Liver (tissue), 8 donors: ENCODE measurements at regions not wholly inside any gene's neighbourhood (a gene's known extent, or its start where the extent isn't known, plus 50 kb on each side); places are given as distances from the start of the nearest gene placed in this dataset.

Experiments used
- DNase-seq: peaks from one replicate; pipeline ENCODE4 v3.0.0-alpha.2; 2017; ENCODE audit warnings: low spot score
- H3K27ac ChIP-seq, 2 donors: one replicate each; pipeline ENCODE4 v1.7.0; 2013; ENCODE audit warnings: inconsistent platforms in 2 of 2, low read length in 2 of 2, control low read depth in 1 of 2, low read depth in 1 of 2, mild to moderate bottlenecking in 1 of 2
- H3K27me3 ChIP-seq, 4 donors: one replicate each; pipeline versions ENCODE4 v1.6.1 to v1.7.0; 2013; ENCODE audit warnings: low read length in 3 of 4, inconsistent platforms in 1 of 4, mild to moderate bottlenecking in 1 of 4, moderate library complexity in 1 of 4; ENCODE audit not compliant: control insufficient read depth in 4 of 4, insufficient read depth in 4 of 4
- H3K36me3 ChIP-seq, 4 donors: one replicate each; pipeline versions ENCODE4 v1.6.1 to v1.7.0; 2013; ENCODE audit warnings: low read length in 3 of 4, mild to moderate bottlenecking in 3 of 4, low read depth in 1 of 4, moderate library complexity in 1 of 4; ENCODE audit not compliant: control insufficient read depth in 4 of 4, insufficient read depth in 3 of 4
- H3K4me1 ChIP-seq, 4 donors: one replicate each; pipeline versions ENCODE4 v1.6.1 to v1.7.0; 2013; ENCODE audit warnings: low read length in 3 of 4, mild to moderate bottlenecking in 3 of 4, moderate library complexity in 1 of 4; ENCODE audit not compliant: control insufficient read depth in 4 of 4, insufficient read depth in 4 of 4
- H3K4me3 ChIP-seq, 3 donors: one replicate each; pipeline versions ENCODE4 v1.6.1 to v1.7.0; 2013; ENCODE audit warnings: low read length in 3 of 3, control low read depth in 1 of 3, low read depth in 1 of 3, mild to moderate bottlenecking in 1 of 3
- H3K9ac ChIP-seq, 2 donors: one replicate each; pipeline ENCODE4 v1.7.0; 2013; ENCODE audit warnings: low read length in 2 of 2, mild to moderate bottlenecking in 2 of 2, moderate library complexity in 2 of 2, control low read depth in 1 of 2, low read depth in 1 of 2
- H3K9me3 ChIP-seq, 4 donors: one replicate each; pipeline versions ENCODE4 v1.6.1 to v1.7.0; 2013; ENCODE audit warnings: low read length in 3 of 4; ENCODE audit not compliant: control insufficient read depth in 4 of 4
- EGR1 ChIP-seq, 2 donors: IDR thresholded peaks; 2 replicates each; pipeline ENCODE4 v1.6.1; 2016 to 2018; ENCODE audit warnings: antibody characterized with exemption in 2 of 2, low read depth in 2 of 2
- FOXA1 ChIP-seq: IDR thresholded peaks from 2 replicates; pipeline ENCODE4 v1.6.1; 2016; ENCODE audit warnings: antibody characterized with exemption
- FOXA2 ChIP-seq: IDR thresholded peaks from 2 replicates; pipeline ENCODE4 v1.6.1; 2016; ENCODE audit warnings: antibody characterized with exemption
- GABPA ChIP-seq, 2 donors: IDR thresholded peaks in 1 of 2; conservative IDR thresholded peaks in 1 of 2; 2 replicates each; pipeline ENCODE4 v1.6.1; 2016; ENCODE audit warnings: antibody characterized with exemption in 2 of 2, mild to moderate bottlenecking in 1 of 2, moderate library complexity in 1 of 2
- HNF4A ChIP-seq, 2 donors: conservative IDR thresholded peaks; 2 replicates each; pipeline ENCODE4 v1.6.1; 2016; ENCODE audit warnings: antibody characterized with exemption in 2 of 2, mild to moderate bottlenecking in 2 of 2
- HNF4G ChIP-seq: IDR thresholded peaks from 2 replicates; pipeline ENCODE4 v1.6.1; 2016; ENCODE audit warnings: antibody characterized with exemption
- JUND ChIP-seq, 2 donors: IDR thresholded peaks; 2 replicates each; pipeline ENCODE4 v1.6.1; 2016; ENCODE audit warnings: antibody characterized with exemption in 2 of 2
- NR2F2 ChIP-seq: IDR thresholded peaks from 2 replicates; pipeline ENCODE4 v1.6.1; 2016; ENCODE audit warnings: antibody characterized with exemption
- RAD21 ChIP-seq, 2 donors: IDR thresholded peaks; 2 replicates each; pipeline ENCODE4 v1.6.1; 2016; ENCODE audit warnings: antibody characterized with exemption in 2 of 2, mild to moderate bottlenecking in 2 of 2
- RXRA ChIP-seq, 2 donors: IDR thresholded peaks; 2 replicates each; pipeline ENCODE4 v1.6.1; 2017 to 2018; ENCODE audit warnings: antibody characterized with exemption in 2 of 2, mild to moderate bottlenecking in 1 of 2
- SP1 ChIP-seq: IDR thresholded peaks from 2 replicates; pipeline ENCODE4 v1.6.1; 2018; ENCODE audit warnings: antibody characterized with exemption, mild to moderate bottlenecking
- TAF1 ChIP-seq: conservative IDR thresholded peaks from 2 replicates; pipeline ENCODE4 v1.6.1; 2016; ENCODE audit warnings: antibody characterized with exemption, mild to moderate bottlenecking
- YY1 ChIP-seq: IDR thresholded peaks from 2 replicates; pipeline ENCODE4 v1.6.1; 2016; ENCODE audit warnings: antibody characterized with exemption, mild to moderate bottlenecking
- WGBS: extraction: QIAGEN DNeasy Blood & Tissue Kit; methylation state at CpG from one replicate; pipeline ENCODE4 v1.1.7; 2013; 5-methylcytosine and 5-hydroxymethylcytosine counted together
- TF ChIP-seq, protein P1 (sequence below): IDR thresholded peaks from 2 replicates; pipeline ENCODE4 v1.6.1; 2016; ENCODE audit warnings: antibody characterized with exemption, mild to moderate bottlenecking
- TF ChIP-seq, protein P2 (sequence below): fragments of 150-350 bp; IDR thresholded peaks from 2 replicates; pipeline ENCODE4 v1.5.1; 2017; ENCODE audit warnings: improper control_type of control experiment, low read depth, low read length; ENCODE audit not compliant: missing input control
- TF ChIP-seq, protein P3 (sequence below): IDR thresholded peaks from 2 replicates; pipeline ENCODE4 v1.6.1; 2016; ENCODE audit warnings: antibody characterized with exemption
- TF ChIP-seq, protein P4 (sequence below): IDR thresholded peaks from 2 replicates; pipeline ENCODE4 v1.6.1; 2016; ENCODE audit warnings: antibody characterized with exemption
- TF ChIP-seq, protein P5 (sequence below): IDR thresholded peaks from 2 replicates; pipeline ENCODE4 v1.6.1; 2016; ENCODE audit warnings: antibody characterized with exemption
- donor health status: healthy.
- donor health status: healthy.
- donor health status: healthy.
- donor health status: healthy.
- donor health status: healthy.

DNA sequence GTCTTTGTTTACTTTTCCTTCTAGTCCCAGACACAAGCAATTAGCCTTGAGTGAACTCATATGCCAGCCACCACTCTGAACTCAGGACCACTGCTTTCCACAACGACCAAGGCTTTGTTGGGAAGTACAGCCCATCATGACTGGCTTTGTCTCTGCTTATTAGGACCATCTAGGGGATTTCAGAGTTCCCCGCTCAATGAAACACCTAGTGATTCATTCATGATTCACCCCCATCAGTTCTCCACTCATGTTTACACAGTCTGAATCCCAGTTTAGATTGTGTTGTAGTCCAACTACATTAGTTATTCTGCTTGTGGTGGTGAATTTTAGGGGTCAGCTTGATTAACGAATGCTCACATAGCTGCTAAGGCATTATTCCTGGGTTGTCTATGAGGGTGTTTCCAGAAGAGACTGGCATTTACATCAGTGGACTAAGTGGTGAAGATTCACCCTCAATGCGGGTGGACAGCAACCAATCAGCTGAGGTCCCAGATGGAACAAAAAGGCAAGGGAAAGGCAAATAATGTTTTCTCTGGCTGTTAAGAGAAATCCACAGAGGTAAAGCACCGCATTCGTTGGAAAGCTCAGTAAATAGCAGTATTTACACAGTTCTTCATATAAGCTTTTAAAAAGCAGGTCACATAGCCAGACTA is 122.7 kb downstream of the RGS21 start (continued):
- TF ChIP-seq, protein P1, sequence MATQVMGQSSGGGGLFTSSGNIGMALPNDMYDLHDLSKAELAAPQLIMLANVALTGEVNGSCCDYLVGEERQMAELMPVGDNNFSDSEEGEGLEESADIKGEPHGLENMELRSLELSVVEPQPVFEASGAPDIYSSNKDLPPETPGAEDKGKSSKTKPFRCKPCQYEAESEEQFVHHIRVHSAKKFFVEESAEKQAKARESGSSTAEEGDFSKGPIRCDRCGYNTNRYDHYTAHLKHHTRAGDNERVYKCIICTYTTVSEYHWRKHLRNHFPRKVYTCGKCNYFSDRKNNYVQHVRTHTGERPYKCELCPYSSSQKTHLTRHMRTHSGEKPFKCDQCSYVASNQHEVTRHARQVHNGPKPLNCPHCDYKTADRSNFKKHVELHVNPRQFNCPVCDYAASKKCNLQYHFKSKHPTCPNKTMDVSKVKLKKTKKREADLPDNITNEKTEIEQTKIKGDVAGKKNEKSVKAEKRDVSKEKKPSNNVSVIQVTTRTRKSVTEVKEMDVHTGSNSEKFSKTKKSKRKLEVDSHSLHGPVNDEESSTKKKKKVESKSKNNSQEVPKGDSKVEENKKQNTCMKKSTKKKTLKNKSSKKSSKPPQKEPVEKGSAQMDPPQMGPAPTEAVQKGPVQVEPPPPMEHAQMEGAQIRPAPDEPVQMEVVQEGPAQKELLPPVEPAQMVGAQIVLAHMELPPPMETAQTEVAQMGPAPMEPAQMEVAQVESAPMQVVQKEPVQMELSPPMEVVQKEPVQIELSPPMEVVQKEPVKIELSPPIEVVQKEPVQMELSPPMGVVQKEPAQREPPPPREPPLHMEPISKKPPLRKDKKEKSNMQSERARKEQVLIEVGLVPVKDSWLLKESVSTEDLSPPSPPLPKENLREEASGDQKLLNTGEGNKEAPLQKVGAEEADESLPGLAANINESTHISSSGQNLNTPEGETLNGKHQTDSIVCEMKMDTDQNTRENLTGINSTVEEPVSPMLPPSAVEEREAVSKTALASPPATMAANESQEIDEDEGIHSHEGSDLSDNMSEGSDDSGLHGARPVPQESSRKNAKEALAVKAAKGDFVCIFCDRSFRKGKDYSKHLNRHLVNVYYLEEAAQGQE, result no peak
- TF ChIP-seq EGR1 (IDR thresholded peaks at IDR 0.05; ENCODE audit: low read depth in 2 of 2) (no peak), HNF4G (no peak), SP1 (no peak)
- TF ChIP-seq, protein P2, sequence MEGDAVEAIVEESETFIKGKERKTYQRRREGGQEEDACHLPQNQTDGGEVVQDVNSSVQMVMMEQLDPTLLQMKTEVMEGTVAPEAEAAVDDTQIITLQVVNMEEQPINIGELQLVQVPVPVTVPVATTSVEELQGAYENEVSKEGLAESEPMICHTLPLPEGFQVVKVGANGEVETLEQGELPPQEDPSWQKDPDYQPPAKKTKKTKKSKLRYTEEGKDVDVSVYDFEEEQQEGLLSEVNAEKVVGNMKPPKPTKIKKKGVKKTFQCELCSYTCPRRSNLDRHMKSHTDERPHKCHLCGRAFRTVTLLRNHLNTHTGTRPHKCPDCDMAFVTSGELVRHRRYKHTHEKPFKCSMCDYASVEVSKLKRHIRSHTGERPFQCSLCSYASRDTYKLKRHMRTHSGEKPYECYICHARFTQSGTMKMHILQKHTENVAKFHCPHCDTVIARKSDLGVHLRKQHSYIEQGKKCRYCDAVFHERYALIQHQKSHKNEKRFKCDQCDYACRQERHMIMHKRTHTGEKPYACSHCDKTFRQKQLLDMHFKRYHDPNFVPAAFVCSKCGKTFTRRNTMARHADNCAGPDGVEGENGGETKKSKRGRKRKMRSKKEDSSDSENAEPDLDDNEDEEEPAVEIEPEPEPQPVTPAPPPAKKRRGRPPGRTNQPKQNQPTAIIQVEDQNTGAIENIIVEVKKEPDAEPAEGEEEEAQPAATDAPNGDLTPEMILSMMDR, result no peak

DNA sequence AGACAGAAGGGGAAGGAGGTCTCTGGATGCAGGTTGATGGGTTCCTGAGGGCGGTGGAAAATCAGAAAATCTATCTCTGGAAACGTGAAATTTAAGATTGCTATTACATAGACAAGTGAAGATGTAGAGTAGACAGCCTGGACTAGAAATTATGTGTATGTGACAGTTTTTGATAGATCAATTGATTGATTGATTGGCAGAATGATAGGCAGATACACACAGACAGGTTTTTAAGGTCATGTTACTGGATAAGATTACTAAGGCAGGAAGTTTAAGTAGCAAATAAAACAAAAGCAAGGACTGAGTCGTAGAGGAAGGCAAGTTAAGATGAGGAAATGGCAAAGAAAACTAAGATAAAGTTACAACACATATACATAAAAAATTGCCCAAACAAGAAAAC is 124.7 kb downstream of the RGS21 start:
- Histone ChIP-seq H3K9ac (no peak overlapping the region), H3K27ac (no peak overlapping the region), H3K4me3 (no peak overlapping the region), H3K4me1 (no peaks in the 10 kb centered on the region), H3K27me3 (peaks cover 0 to 5% (median 1%) of the 10 kb centered on the region in 4 donors), H3K36me3 (no peaks in the 10 kb centered on the region), H3K9me3 (no peaks in the 10 kb centered on the region)
- no peak for DNase-seq
- 41% methylated on average over 3 of the region's 3 CpGs for WGBS
- TF ChIP-seq, protein P2, result no peak
- TF ChIP-seq FOXA2 (no peak), TAF1 (no peak), RAD21 (IDR thresholded peaks at IDR 0.05) (no peak), FOXA1 (no peak), RXRA (IDR thresholded peaks at IDR 0.05) (no peak), HNF4G (no peak), JUND (IDR thresholded peaks at IDR 0.05) (no peak), EGR1 (IDR thresholded peaks at IDR 0.05; ENCODE audit: low read depth in 2 of 2) (no peak), GABPA (IDR thresholded peaks at IDR 0.05 in 1 of 2, conservative IDR thresholded peaks at IDR 0.05 in 1 of 2) (no peak), NR2F2 (no peak), YY1 (no peak), SP1 (no peak), HNF4A (conservative IDR thresholded peaks at IDR 0.05) (no peak)
- TF ChIP-seq, protein P3, sequence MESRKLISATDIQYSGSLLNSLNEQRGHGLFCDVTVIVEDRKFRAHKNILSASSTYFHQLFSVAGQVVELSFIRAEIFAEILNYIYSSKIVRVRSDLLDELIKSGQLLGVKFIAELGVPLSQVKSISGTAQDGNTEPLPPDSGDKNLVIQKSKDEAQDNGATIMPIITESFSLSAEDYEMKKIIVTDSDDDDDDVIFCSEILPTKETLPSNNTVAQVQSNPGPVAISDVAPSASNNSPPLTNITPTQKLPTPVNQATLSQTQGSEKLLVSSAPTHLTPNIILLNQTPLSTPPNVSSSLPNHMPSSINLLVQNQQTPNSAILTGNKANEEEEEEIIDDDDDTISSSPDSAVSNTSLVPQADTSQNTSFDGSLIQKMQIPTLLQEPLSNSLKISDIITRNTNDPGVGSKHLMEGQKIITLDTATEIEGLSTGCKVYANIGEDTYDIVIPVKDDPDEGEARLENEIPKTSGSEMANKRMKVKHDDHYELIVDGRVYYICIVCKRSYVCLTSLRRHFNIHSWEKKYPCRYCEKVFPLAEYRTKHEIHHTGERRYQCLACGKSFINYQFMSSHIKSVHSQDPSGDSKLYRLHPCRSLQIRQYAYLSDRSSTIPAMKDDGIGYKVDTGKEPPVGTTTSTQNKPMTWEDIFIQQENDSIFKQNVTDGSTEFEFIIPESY, result no peak
- TF ChIP-seq, protein P1, result no peak
- TF ChIP-seq, protein P4, sequence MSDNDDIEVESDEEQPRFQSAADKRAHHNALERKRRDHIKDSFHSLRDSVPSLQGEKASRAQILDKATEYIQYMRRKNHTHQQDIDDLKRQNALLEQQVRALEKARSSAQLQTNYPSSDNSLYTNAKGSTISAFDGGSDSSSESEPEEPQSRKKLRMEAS, result no peak
- TF ChIP-seq, protein P5, sequence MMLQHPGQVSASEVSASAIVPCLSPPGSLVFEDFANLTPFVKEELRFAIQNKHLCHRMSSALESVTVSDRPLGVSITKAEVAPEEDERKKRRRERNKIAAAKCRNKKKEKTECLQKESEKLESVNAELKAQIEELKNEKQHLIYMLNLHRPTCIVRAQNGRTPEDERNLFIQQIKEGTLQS, result no peak
